Body of pancreas (tissue), 4 donors: ENCODE measurements at regions not wholly inside any gene's neighbourhood (a gene's known extent, or its start where the extent isn't known, plus 50 kb on each side); places are given as distances from the start of the nearest gene placed in this dataset.

Experiments used
- ATAC-seq: fragments of 150-250 bp; one replicate; pipeline ENCODE4 v1.9.1; 2016
- DNase-seq, 4 donors: peaks; one replicate each; pipeline ENCODE4 v3.0.0-alpha.2; 2019
- H3K27ac ChIP-seq, 4 donors: fragments of 200-600 bp; sonication (generic); 1 replicate in 3 of 4; 2 replicates in 1 of 4; pipeline versions ENCODE4 v1.5.1 to v1.6.1; 2016 to 2019; ENCODE audit warnings: mild to moderate bottlenecking in 1 of 4, mixed read lengths in 1 of 4, moderate library complexity in 1 of 4
- H3K27me3 ChIP-seq, 2 donors: fragments of 200-600 bp; sonication (generic); one replicate each; pipeline ENCODE4 v1.6.0; 2016; ENCODE audit warnings: mild to moderate bottlenecking in 1 of 2
- H3K36me3 ChIP-seq, 2 donors: fragments of 200-600 bp; sonication (generic); replicated peaks in 1 of 2; 2 replicates each; pipeline ENCODE4 v1.5.1; 2016; ENCODE audit warnings: low read depth in 2 of 2; ENCODE audit not compliant: insufficient read depth in 1 of 2
- H3K4me1 ChIP-seq: fragments of 200-600 bp; sonication (generic); one replicate; pipeline ENCODE4 v1.6.0; 2016
- H3K4me3 ChIP-seq, 2 donors: fragments of 200-600 bp; sonication (generic); 1 replicate in 1 of 2; 2 replicates in 1 of 2; pipeline ENCODE4 v1.5.1; 2016 to 2019
- H3K9me3 ChIP-seq, 3 donors: fragments of 200-600 bp; sonication (generic); 1 replicate in 2 of 3; 2 replicates in 1 of 3; pipeline ENCODE4 v1.5.1; 2016
- POLR2A ChIP-seq, 3 donors: fragments of 450-650 bp; IDR thresholded peaks; one replicate each; pipeline ENCODE4 v1.6.1; 2016; ENCODE audit warnings: antibody characterized with exemption in 3 of 3, mild to moderate bottlenecking in 2 of 3
- WGBS, 2 donors: methylation state at CpG; one replicate each; pipeline ENCODE4 v1.1.5; 2017; 5-methylcytosine and 5-hydroxymethylcytosine counted together
- intact Hi-C: fragments of 100-400 bp; cut with DNase I; formaldehyde crosslinking; loops from one replicate; pipeline ENCODE4 v1.15.1; 2023
- TF ChIP-seq, protein P1 (sequence below), 7 experiments: fragments of 450-650 bp in 4 of 7; fragments of 200-600 bp in 3 of 7; sonication (generic) in 3 of 7; IDR thresholded peaks; one replicate each; pipeline ENCODE4 v1.5.1; 2016 to 2019; ENCODE audit warnings: antibody characterized with exemption in 7 of 7

DNA sequence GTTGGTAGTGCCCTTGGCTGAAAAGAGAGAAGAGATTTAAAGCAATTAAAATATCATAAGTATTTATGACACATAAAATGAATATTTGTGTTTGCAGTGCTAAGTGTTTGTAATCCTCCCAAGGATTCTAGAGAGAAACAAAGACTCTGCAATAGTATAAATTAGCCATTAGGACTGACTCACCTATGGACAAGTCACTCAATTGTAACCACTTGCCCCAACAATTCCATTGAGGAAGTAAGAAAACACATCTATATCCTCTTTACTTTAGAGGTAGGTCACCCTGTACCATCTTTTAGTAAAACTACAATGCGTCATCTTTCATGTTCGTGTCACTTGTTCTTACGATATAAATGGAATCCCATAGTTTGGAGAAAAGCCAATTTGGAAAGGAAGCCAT is 85.7 kb upstream of the INHBA start:
- TF ChIP-seq POLR2A (IDR thresholded peaks at IDR 0.05) = no peak
- TF ChIP-seq, protein P1, sequence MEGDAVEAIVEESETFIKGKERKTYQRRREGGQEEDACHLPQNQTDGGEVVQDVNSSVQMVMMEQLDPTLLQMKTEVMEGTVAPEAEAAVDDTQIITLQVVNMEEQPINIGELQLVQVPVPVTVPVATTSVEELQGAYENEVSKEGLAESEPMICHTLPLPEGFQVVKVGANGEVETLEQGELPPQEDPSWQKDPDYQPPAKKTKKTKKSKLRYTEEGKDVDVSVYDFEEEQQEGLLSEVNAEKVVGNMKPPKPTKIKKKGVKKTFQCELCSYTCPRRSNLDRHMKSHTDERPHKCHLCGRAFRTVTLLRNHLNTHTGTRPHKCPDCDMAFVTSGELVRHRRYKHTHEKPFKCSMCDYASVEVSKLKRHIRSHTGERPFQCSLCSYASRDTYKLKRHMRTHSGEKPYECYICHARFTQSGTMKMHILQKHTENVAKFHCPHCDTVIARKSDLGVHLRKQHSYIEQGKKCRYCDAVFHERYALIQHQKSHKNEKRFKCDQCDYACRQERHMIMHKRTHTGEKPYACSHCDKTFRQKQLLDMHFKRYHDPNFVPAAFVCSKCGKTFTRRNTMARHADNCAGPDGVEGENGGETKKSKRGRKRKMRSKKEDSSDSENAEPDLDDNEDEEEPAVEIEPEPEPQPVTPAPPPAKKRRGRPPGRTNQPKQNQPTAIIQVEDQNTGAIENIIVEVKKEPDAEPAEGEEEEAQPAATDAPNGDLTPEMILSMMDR (IDR thresholded peaks at IDR 0.05) = no peak
- H3K4me3 ChIP-seq = no peak overlapping the region
- no peaks in the 10 kb centered on the region for H3K4me1 ChIP-seq
- ATAC-seq = no peak
- no peaks in the 10 kb centered on the region for H3K27me3 ChIP-seq
- H3K27ac ChIP-seq = no peak overlapping the region
- H3K9me3 ChIP-seq = no peaks in the 10 kb centered on the region
- H3K36me3 ChIP-seq = no peaks in the 10 kb centered on the region
- no peak for DNase-seq
- intact Hi-C loops = no loop called here
- 53 to 71% methylated on average over 3 of the region's 3 CpGs for WGBS, 2 donors

DNA sequence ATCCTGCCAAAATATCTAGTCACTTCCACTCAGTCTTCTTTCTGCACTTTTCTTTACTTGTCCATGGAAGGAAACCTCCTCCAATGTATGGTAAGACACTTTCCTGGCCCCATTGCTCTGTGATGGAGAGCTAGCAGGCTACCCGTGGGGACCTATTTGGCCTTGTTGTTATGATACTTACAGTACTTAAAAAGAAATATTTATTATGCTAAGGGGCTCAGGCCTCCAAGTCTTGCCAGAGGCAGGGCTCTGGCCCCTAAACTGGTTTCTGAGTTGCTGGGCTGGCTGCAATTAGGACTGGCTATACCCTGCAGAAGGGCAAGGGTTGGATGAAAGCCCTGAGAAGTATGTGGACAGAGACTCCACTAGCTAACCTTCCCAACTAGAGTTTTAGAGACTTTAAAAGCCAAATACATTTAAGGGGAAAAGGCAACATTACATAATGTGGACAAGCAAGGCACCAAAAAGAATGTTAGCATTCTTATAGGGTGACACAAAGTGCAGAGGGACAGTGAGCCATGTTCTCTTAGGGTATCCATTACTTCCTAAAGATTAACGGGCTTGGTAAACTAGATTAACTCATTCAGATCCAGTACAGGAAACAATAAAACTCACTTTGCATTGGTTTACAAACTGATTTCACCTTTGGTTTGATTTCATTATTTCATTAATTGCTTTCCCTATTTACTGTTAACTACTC is 84.9 kb upstream of the INHBA start:
- H3K4me3 ChIP-seq = no peak overlapping the region
- H3K36me3 ChIP-seq = no peaks in the 10 kb centered on the region
- no peak overlapping the region for H3K27ac ChIP-seq
- H3K27me3 ChIP-seq = no peaks in the 10 kb centered on the region
- intact Hi-C loops = no loop called here
- DNase-seq = no peak
- no peaks in the 10 kb centered on the region for H3K4me1 ChIP-seq
- H3K9me3 ChIP-seq = no peaks in the 10 kb centered on the region
- no peak for TF ChIP-seq POLR2A (IDR thresholded peaks at IDR 0.05)
- TF ChIP-seq, protein P1 (IDR thresholded peaks at IDR 0.05) = no peak
- 37 to 48% methylated on average over 2 of the region's 2 CpGs for WGBS, 2 donors
- ATAC-seq = no peak

DNA sequence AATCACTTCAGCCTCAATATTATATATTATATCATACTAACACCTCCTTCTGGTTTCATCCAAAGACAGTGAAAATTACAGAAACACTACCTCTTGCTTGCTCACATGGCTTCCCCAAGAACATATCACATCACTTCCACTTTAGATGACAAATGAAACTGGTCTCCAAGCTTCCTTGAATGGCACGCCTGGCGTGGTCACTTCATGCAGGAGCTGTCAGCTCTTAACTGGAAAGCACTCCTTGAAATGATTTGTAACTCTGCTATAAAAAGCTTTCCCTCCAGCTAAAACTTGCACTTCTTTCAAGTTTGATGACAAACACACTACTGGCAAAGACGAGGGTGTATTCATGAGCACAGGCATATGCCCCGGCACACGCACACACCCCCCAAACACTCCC is 84.1 kb upstream of the INHBA start:
- H3K36me3 ChIP-seq = no peaks in the 10 kb centered on the region
- no peak overlapping the region for H3K27ac ChIP-seq
- 61 to 82% methylated on average over 5 of the region's 5 CpGs for WGBS, 2 donors
- H3K27me3 ChIP-seq = no peaks in the 10 kb centered on the region
- DNase-seq = no peak
- H3K9me3 ChIP-seq = no peaks in the 10 kb centered on the region
- H3K4me1 ChIP-seq = no peaks in the 10 kb centered on the region
- intact Hi-C loops = no loop called here
- no peak overlapping the region for H3K4me3 ChIP-seq
- no peak for ATAC-seq
- no peak for TF ChIP-seq POLR2A (IDR thresholded peaks at IDR 0.05)
- TF ChIP-seq, protein P1 (IDR thresholded peaks at IDR 0.05) = no peak

DNA sequence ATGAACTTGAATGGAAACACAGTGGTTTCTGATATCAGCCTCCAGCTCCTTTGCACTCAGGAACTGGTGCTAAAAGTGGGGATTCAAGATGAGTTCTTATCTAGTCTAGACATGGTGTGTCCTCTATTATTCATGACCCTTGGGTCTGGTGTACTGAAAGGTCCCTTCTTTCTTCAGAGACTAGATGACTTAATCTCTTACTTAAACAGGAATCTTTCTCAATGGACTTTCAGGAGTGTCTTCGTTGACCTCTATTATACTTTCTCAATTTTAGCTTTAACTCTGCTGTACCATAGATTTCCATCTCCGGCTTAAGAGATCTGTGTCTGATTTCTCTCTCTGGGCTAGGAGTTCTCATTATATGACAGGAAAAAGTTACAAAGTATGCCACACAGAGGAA is 83.5 kb upstream of the INHBA start:
- no peak overlapping the region for H3K4me3 ChIP-seq
- H3K36me3 ChIP-seq = no peaks in the 10 kb centered on the region
- intact Hi-C loops = no loop called here
- no peak for DNase-seq
- 59 to 70% methylated on average over 2 of the region's 2 CpGs for WGBS, 2 donors
- no peak overlapping the region for H3K27ac ChIP-seq
- no peaks in the 10 kb centered on the region for H3K4me1 ChIP-seq
- H3K27me3 ChIP-seq = no peaks in the 10 kb centered on the region
- TF ChIP-seq POLR2A (IDR thresholded peaks at IDR 0.05) = no peak
- TF ChIP-seq, protein P1 (IDR thresholded peaks at IDR 0.05) = no peak
- no peaks in the 10 kb centered on the region for H3K9me3 ChIP-seq
- no peak for ATAC-seq

DNA sequence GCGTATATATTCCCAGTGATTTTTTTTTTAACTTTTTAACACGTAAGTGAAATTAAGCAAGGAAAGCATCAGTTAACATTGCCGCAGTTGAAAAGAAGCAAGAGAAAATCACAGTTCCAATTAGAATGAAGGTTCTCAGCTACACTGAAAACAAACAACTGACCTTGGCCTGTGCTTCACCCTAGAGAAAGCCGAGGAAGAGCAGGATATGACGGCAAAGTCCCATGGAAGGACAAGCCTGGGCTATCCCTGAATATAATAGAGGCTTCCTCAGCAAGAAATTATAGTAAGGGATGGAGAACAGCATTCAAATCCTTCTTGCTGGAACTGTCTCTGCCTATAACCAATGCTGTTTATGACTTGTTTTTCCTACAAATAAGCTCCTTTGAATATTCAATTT is 83.0 kb upstream of the INHBA start:
- ATAC-seq (no peak), DNase-seq (no peak)
- TF ChIP-seq, protein P1 (IDR thresholded peaks at IDR 0.05) = no peak
- no peak for TF ChIP-seq POLR2A (IDR thresholded peaks at IDR 0.05)
- Histone ChIP-seq H3K4me1 (no peaks in the 10 kb centered on the region), H3K9me3 (no peaks in the 10 kb centered on the region), H3K27me3 (no peaks in the 10 kb centered on the region), H3K36me3 (no peaks in the 10 kb centered on the region), H3K4me3 (no peak overlapping the region), H3K27ac (no peak overlapping the region)
- WGBS, 2 donors = 55 to 56% methylated on average over 5 of the region's 5 CpGs
- intact Hi-C loops = no loop called here
